GM12878 (cell line): ENCODE measurements at regions not wholly inside any gene's neighbourhood (a gene's known extent, or its start where the extent isn't known, plus 50 kb on each side); places are given as distances from the start of the nearest gene placed in this dataset.

Experiments used
- ATAC-seq: fragments of 200-7000 bp; cut with Tn5 transposase; 3 replicates; pipeline ENCODE4 v1.9.1; 2020; ENCODE audit warnings: mild to moderate bottlenecking, moderate library complexity
- BruUV-seq: library from RNA; stranded (reverse); fragments of 400-500 nt; replicated peaks from 2 replicates; lab custom pipeline; 2021; lab: Mats Ljungman, UMichigan
- CTCF ChIA-PET: fragments of 300-600 bp; sonication (Branson Sonifier 250); formaldehyde crosslinking; extraction: SDS; loops from one replicate; lab custom pipeline; 2021; ENCODE audit warnings: inconsistent platforms; lab: Yijun Ruan, JAX
- POLR2A ChIA-PET: fragments of 350-600 bp; formaldehyde crosslinking; extraction: SDS; loops from one replicate; lab custom pipeline; 2021; ENCODE audit warnings: inconsistent platforms; lab: Charles Lee
- RAD21 ChIA-PET: fragments of 300-600 bp; sonication (Branson Sonifier 250); formaldehyde crosslinking; loops from one replicate; lab custom pipeline; 2023; ENCODE audit warnings: antibody characterized with exemption; ENCODE audit not compliant: unreplicated experiment; lab: Charles Lee
- SMC1A ChIA-PET: fragments of 300-600 bp; sonication (Branson Sonifier 250); formaldehyde crosslinking; loops from one replicate; lab custom pipeline; 2023; ENCODE audit not compliant: unreplicated experiment, uncharacterized antibody; lab: Charles Lee
- DNase-seq: peaks from one replicate; pipeline ENCODE4 v3.0.0-alpha.2; 2011; ENCODE audit warnings: low read depth, low spot score
- FAIRE-seq: peaks from 3 replicates; lab custom pipeline; 2011; peaks lifted over from hg19 to GRCh38; lab: Jason Lieb, UNC
- H2AFZ ChIP-seq: 2 replicates; pipeline ENCODE4 v1.6.0; 2011; ENCODE audit warnings: low read depth, low read length, control low read depth; ENCODE audit not compliant: control insufficient read depth
- H3K27ac ChIP-seq: 2 replicates; pipeline ENCODE4 v1.5.1; 2011; ENCODE audit warnings: control low read depth; ENCODE audit not compliant: control insufficient read depth, insufficient read depth
- H3K27me3 ChIP-seq, 2 experiments: replicated peaks in 1 of 2; 2 replicates each; pipeline versions ENCODE4 v1.6.0 to v1.6.1; 2011; ENCODE audit warnings: low read length in 1 of 2; ENCODE audit not compliant: control insufficient read depth in 2 of 2, insufficient read depth in 2 of 2
- H3K36me3 ChIP-seq, 2 experiments: 2 replicates each; pipeline ENCODE4 v1.5.1; 2011; ENCODE audit warnings: low read length in 1 of 2; ENCODE audit not compliant: control insufficient read depth in 2 of 2, insufficient read depth in 2 of 2
- H3K4me1 ChIP-seq: 2 replicates; pipeline ENCODE4 v1.6.1; 2011; ENCODE audit warnings: mild to moderate bottlenecking, low read length, moderate library complexity, mixed read lengths; ENCODE audit not compliant: control insufficient read depth, insufficient read depth
- H3K4me2 ChIP-seq: 2 replicates; pipeline ENCODE4 v1.6.0; 2011; ENCODE audit warnings: control low read depth; ENCODE audit not compliant: control insufficient read depth, insufficient read depth
- H3K4me3 ChIP-seq: fragments of 200-600 bp; sonication (generic); 2 replicates; pipeline ENCODE4 v1.5.1; 2016
- H3K79me2 ChIP-seq: 2 replicates; pipeline ENCODE4 v1.6.0; 2011; ENCODE audit warnings: low read length; ENCODE audit not compliant: control insufficient read depth, insufficient read depth
- H3K9ac ChIP-seq: 2 replicates; pipeline ENCODE4 v1.8.0; 2011; ENCODE audit warnings: low read length, control low read depth, mixed read lengths; ENCODE audit not compliant: control insufficient read depth, insufficient read depth
- H3K9me3 ChIP-seq: replicated peaks from 3 replicates; pipeline ENCODE4 v1.5.1; 2011; ENCODE audit warnings: mild to moderate bottlenecking, low read length; ENCODE audit not compliant: control insufficient read depth, insufficient read depth
- H4K20me1 ChIP-seq: 2 replicates; pipeline ENCODE4 v1.6.0; 2011; ENCODE audit not compliant: control insufficient read depth, insufficient read depth
- ETV6 ChIP-seq, 2 experiments: fragments of 450-650 bp in 1 of 2; IDR thresholded peaks in 1 of 2; conservative IDR thresholded peaks in 1 of 2; 2 replicates each; pipeline ENCODE4 v1.6.1; 2014; ENCODE audit warnings: antibody characterized with exemption in 1 of 2, borderline replicate concordance in 1 of 2, low read depth in 1 of 2, mild to moderate bottlenecking in 1 of 2, moderate library complexity in 1 of 2
- GABPA ChIP-seq: IDR thresholded peaks from 2 replicates; pipeline ENCODE4 v1.6.1; 2014; ENCODE audit warnings: antibody characterized with exemption, low read depth, mild to moderate bottlenecking, inconsistent platforms
- IKZF2 ChIP-seq, 2 experiments: fragments of 450-650 bp; IDR thresholded peaks; 2 replicates each; pipeline ENCODE4 v1.6.1; 2017; ENCODE audit warnings: mild to moderate bottlenecking in 2 of 2, moderate library complexity in 2 of 2
- IRF4 ChIP-seq: IDR thresholded peaks from 2 replicates; pipeline ENCODE4 v1.6.1; 2011; ENCODE audit warnings: low read depth, low read length
- LARP7 ChIP-seq: fragments of 450-650 bp; IDR thresholded peaks from 2 replicates; pipeline ENCODE4 v1.6.1; 2017; ENCODE audit warnings: mild to moderate bottlenecking
- RAD51 ChIP-seq: fragments of 450-650 bp; IDR thresholded peaks from 2 replicates; pipeline ENCODE4 v1.6.1; 2016; ENCODE audit warnings: moderate library complexity, mild to moderate bottlenecking, inconsistent platforms
- USF1 ChIP-seq: IDR thresholded peaks from 2 replicates; pipeline ENCODE4 v1.6.1; 2011; ENCODE audit warnings: borderline replicate concordance, low read depth, mild to moderate bottlenecking, moderate library complexity, mixed read lengths, low read length; ENCODE audit not compliant: insufficient read depth; ENCODE audit errors: extremely low read length
- WGBS: methylation state at CpG from one replicate; pipeline ENCODE4 v1.1.6; 2016; ENCODE audit warnings: low lambda C conversion rate; ENCODE audit not compliant: insufficient replicate concordance, insufficient coverage; ENCODE audit errors: missing lambda C conversion rate; 5-methylcytosine and 5-hydroxymethylcytosine counted together
- in situ Hi-C: fragments of 300-500 bp; cut with MboI; formaldehyde crosslinking; loops from 9 replicates; pipeline ENCODE4 v1.14.3; 2018; ENCODE audit warnings: mixed read lengths
- intact Hi-C: fragments of 100-400 bp; cut with micrococcal nuclease; formaldehyde crosslinking; loops from one replicate; pipeline ENCODE4 v1.14.2; 2022; ENCODE audit not compliant: unreplicated experiment

GRCh38 chr20:54350415-54350814 is 125.0 kb upstream of the DOK5 start:
- no TSS peak for BruUV-seq
- intact Hi-C loops (no loop called here), in situ Hi-C loops (no loop called here)
- SMC1A ChIA-PET: no interaction called here
- no peak overlapping the region for H2AFZ ChIP-seq
- H3K4me2 ChIP-seq: no peak overlapping the region
- no peaks in the 10 kb centered on the region for H3K36me3 ChIP-seq
- DNase-seq (no peak), FAIRE-seq (no peak), ATAC-seq (no peak)
- H3K4me1 ChIP-seq: no peaks in the 10 kb centered on the region
- TF ChIP-seq USF1: no peak
- TF ChIP-seq ETV6 (conservative IDR thresholded peaks at IDR 0.05 in 1 of 2, IDR thresholded peaks at IDR 0.05 in 1 of 2; ENCODE audit: borderline replicate concordance in 1 of 2, low read depth in 1 of 2): peak in 1 of 2 experiments; percentile 70; a peak in 1 of 4 replicates
- no peak for TF ChIP-seq LARP7
- no peak for TF ChIP-seq GABPA
- no peak for TF ChIP-seq RAD51
- TF ChIP-seq IRF4: no peak
- TF ChIP-seq IKZF2 (IDR thresholded peaks at IDR 0.05): no peak
- RAD21 ChIA-PET: no interaction called here
- H3K27me3 ChIP-seq: no peaks in the 10 kb centered on the region
- H3K9ac ChIP-seq: no peak overlapping the region
- no peak overlapping the region for H3K27ac ChIP-seq
- H3K9me3 ChIP-seq: no peaks in the 10 kb centered on the region
- no peak overlapping the region for H3K4me3 ChIP-seq
- 27% methylated on average over 3 of the region's 3 CpGs for WGBS
- no peaks in the 10 kb centered on the region for H3K79me2 ChIP-seq
- POLR2A ChIA-PET: no interaction called here
- no peaks in the 10 kb centered on the region for H4K20me1 ChIP-seq
- CTCF ChIA-PET: no interaction called here
